ENCODE measurements at regions not wholly inside any gene's neighbourhood (a gene's known extent, or its start where the extent isn't known, plus 50 kb on each side); places are given as distances from the start of the nearest gene placed in this dataset.

GRCh38 chr3:63193647-63194046 lies 84.5 kb upstream of the SYNPR start:
- no peak for TF ChIP-seq PATZ1 (CRISPR knock-in tag; IDR thresholded peaks at IDR 0.05; ENCODE audit: borderline replicate concordance)
- no peak for TF ChIP-seq SNAI2 (CRISPR knock-in tag; IDR thresholded peaks at IDR 0.05)
- TF ChIP-seq ARNTL (CRISPR knock-in tag; IDR thresholded peaks at IDR 0.05; ENCODE audit: borderline replicate concordance, low read depth): no peak
- TF ChIP-seq CREB5 (CRISPR knock-in tag; IDR thresholded peaks at IDR 0.05; ENCODE audit: low read depth): no peak
- no peak for TF ChIP-seq ZNF8 (CRISPR knock-in tag; IDR thresholded peaks at IDR 0.05)
- TF ChIP-seq ZFP30 (CRISPR knock-in tag; IDR thresholded peaks at IDR 0.05): no peak
- no peak for TF ChIP-seq ZNF565 (CRISPR knock-in tag; conservative IDR thresholded peaks at IDR 0.05; ENCODE audit: low read depth)
- TF ChIP-seq TCF4 (CRISPR knock-in tag; IDR thresholded peaks at IDR 0.05; ENCODE audit: borderline replicate concordance): no peak
- TF ChIP-seq ISL1 (CRISPR knock-in tag; IDR thresholded peaks at IDR 0.05): no peak
- no peak for TF ChIP-seq OSR1 (CRISPR knock-in tag; IDR thresholded peaks at IDR 0.05)
- no peak for TF ChIP-seq PPARA (CRISPR knock-in tag; IDR thresholded peaks at IDR 0.05; ENCODE audit: borderline replicate concordance)
- TF ChIP-seq CSDC2 (CRISPR knock-in tag; IDR thresholded peaks at IDR 0.05): no peak
- TF ChIP-seq POU6F1 (CRISPR knock-in tag; IDR thresholded peaks at IDR 0.05; ENCODE audit: borderline replicate concordance, low read depth): no peak
- TF ChIP-seq ESRRG (CRISPR knock-in tag; IDR thresholded peaks at IDR 0.05): no peak
- peak; percentile 91 for ATAC-seq

- ATAC-seq: no peak
- TF ChIP-seq CSDC2 (CRISPR knock-in tag; IDR thresholded peaks at IDR 0.05): no peak
- TF ChIP-seq OSR1 (CRISPR knock-in tag; IDR thresholded peaks at IDR 0.05): no peak
- TF ChIP-seq CSRNP3 (CRISPR knock-in tag; IDR thresholded peaks at IDR 0.05): no peak
- no peak for TF ChIP-seq BACH2 (CRISPR knock-in tag; IDR thresholded peaks at IDR 0.05; ENCODE audit: borderline replicate concordance)
- no peak for TF ChIP-seq TCF4 (CRISPR knock-in tag; IDR thresholded peaks at IDR 0.05; ENCODE audit: borderline replicate concordance)
- no peak for TF ChIP-seq ARNTL (CRISPR knock-in tag; IDR thresholded peaks at IDR 0.05; ENCODE audit: borderline replicate concordance, low read depth)
- TF ChIP-seq PATZ1 (CRISPR knock-in tag; IDR thresholded peaks at IDR 0.05; ENCODE audit: borderline replicate concordance): no peak
- TF ChIP-seq ZNF70 (CRISPR knock-in tag; IDR thresholded peaks at IDR 0.05): no peak
- TF ChIP-seq ZNF565 (CRISPR knock-in tag; conservative IDR thresholded peaks at IDR 0.05; ENCODE audit: low read depth): no peak
- no peak for TF ChIP-seq ZNF8 (CRISPR knock-in tag; IDR thresholded peaks at IDR 0.05)
- no peak for TF ChIP-seq POU6F1 (CRISPR knock-in tag; IDR thresholded peaks at IDR 0.05; ENCODE audit: borderline replicate concordance, low read depth)
- no peak for TF ChIP-seq PPARA (CRISPR knock-in tag; IDR thresholded peaks at IDR 0.05; ENCODE audit: borderline replicate concordance)
- TF ChIP-seq GLIS3 (CRISPR knock-in tag; IDR thresholded peaks at IDR 0.05): no peak
- no peak for TF ChIP-seq TOX (CRISPR knock-in tag; IDR thresholded peaks at IDR 0.05; ENCODE audit: borderline replicate concordance)
- TF ChIP-seq CREB5 (CRISPR knock-in tag; IDR thresholded peaks at IDR 0.05; ENCODE audit: low read depth): no peak
Observed at GRCh38 chr3:63199606-63200005, 78.5 kb upstream of the SYNPR start.
